ENCODE measurements at regions not wholly inside any gene's neighbourhood (a gene's known extent, or its start where the extent isn't known, plus 50 kb on each side); places are given as distances from the start of the nearest gene placed in this dataset.
"Not testable (repeated sequence)": the region's sequence is repeated elsewhere in the genome, so short reads cannot be mapped to it uniquely, and the experiment has no call there.

GRCh38 chr2:35454966-35455638 lies 900.5 kb upstream of the CRIM1 start:
- Mint-ChIP-seq H3K9me3 (ENCODE audit: unreplicated experiment) (no peaks in the 10 kb centered on the region), H3K27ac (ENCODE audit: unreplicated experiment) (no peak overlapping the region)
- no peak for DNase-seq (ENCODE audit: low spot score)

GRCh38 chr2:35447821-35448220 lies 907.8 kb upstream of the CRIM1 start:
- Mint-ChIP-seq H3K9me3 (ENCODE audit: unreplicated experiment) (no peaks in the 10 kb centered on the region), H3K4me3 (ENCODE audit: unreplicated experiment) (no peak overlapping the region), H3K27me3 (ENCODE audit: unreplicated experiment) (no peaks in the 10 kb centered on the region), H3K4me1 (ENCODE audit: unreplicated experiment) (peaks cover 7% of the 10 kb centered on the region), H3K27ac (ENCODE audit: unreplicated experiment) (no peak overlapping the region), H3K36me3 (ENCODE audit: low read depth, unreplicated experiment) (no peaks in the 10 kb centered on the region)
- TF ChIP-seq, protein P1, sequence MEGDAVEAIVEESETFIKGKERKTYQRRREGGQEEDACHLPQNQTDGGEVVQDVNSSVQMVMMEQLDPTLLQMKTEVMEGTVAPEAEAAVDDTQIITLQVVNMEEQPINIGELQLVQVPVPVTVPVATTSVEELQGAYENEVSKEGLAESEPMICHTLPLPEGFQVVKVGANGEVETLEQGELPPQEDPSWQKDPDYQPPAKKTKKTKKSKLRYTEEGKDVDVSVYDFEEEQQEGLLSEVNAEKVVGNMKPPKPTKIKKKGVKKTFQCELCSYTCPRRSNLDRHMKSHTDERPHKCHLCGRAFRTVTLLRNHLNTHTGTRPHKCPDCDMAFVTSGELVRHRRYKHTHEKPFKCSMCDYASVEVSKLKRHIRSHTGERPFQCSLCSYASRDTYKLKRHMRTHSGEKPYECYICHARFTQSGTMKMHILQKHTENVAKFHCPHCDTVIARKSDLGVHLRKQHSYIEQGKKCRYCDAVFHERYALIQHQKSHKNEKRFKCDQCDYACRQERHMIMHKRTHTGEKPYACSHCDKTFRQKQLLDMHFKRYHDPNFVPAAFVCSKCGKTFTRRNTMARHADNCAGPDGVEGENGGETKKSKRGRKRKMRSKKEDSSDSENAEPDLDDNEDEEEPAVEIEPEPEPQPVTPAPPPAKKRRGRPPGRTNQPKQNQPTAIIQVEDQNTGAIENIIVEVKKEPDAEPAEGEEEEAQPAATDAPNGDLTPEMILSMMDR (IDR thresholded peaks at IDR 0.05; ENCODE audit: unreplicated experiment) = no peak
- no peak for DNase-seq (ENCODE audit: low spot score)

More at GRCh38 chr2:35454966-35455638, 900.5 kb upstream of the CRIM1 start:
- Mint-ChIP-seq H3K4me3 (ENCODE audit: unreplicated experiment) (no peak overlapping the region), H3K4me1 (ENCODE audit: unreplicated experiment) (no peaks in the 10 kb centered on the region), H3K36me3 (ENCODE audit: low read depth, unreplicated experiment) (no peaks in the 10 kb centered on the region), H3K27me3 (ENCODE audit: unreplicated experiment) (no peaks in the 10 kb centered on the region)
- TF ChIP-seq, protein P1 (IDR thresholded peaks at IDR 0.05; ENCODE audit: unreplicated experiment) = no peak

DNA sequence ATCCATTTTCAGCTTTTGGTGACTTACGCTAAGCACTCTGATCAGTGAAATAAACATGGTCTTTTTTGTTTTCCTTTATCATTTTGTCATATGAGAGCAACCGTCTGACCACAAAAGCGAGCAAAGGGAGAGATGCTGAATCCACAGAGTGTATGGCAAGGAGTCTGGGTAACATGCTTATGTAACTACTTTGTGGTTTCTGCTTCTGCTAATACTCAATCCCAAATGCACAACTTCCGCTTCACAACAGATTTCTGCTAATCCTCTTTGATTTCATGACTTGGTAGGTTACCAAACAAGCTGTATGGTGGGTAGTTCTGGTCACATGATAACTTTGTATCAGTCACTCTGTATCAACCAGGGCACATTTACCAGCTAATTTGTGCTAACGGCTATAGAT lies 908.4 kb upstream of the CRIM1 start:
- H3K27me3 Mint-ChIP-seq (ENCODE audit: unreplicated experiment) = no peaks in the 10 kb centered on the region
- TF ChIP-seq, protein P1 (IDR thresholded peaks at IDR 0.05; ENCODE audit: unreplicated experiment) = no peak
- peaks cover 7% of the 10 kb centered on the region for H3K4me1 Mint-ChIP-seq (ENCODE audit: unreplicated experiment)
- H3K27ac Mint-ChIP-seq (ENCODE audit: unreplicated experiment) = no peak overlapping the region
- no peak overlapping the region for H3K4me3 Mint-ChIP-seq (ENCODE audit: unreplicated experiment)
- DNase-seq (ENCODE audit: low spot score) = no peak
- H3K9me3 Mint-ChIP-seq (ENCODE audit: unreplicated experiment) = no peaks in the 10 kb centered on the region
- H3K36me3 Mint-ChIP-seq (ENCODE audit: low read depth, unreplicated experiment) = no peaks in the 10 kb centered on the region

DNA sequence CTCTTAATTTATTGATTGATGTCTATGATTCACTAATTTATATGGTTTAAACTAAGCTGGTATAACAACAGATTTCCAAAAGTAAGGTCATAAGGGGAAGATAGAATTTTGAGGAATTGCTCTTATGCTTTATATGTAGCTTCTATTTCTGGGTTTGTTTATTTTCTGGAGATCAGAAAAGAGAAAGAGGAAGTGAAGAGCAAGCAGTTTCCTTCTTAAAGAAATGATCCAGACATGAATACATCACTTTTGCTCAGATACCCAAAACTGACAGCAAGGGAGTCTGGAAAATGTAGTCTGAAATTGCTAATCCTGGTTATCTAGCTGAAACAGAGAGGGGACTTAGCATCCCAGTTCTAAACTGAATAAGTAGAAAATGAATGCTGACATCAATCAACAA lies 912.5 kb upstream of the CRIM1 start:
- Mint-ChIP-seq H3K27me3 (ENCODE audit: unreplicated experiment) (peaks cover 1% of the 10 kb centered on the region), H3K9me3 (ENCODE audit: unreplicated experiment) (no peaks in the 10 kb centered on the region), H3K4me3 (ENCODE audit: unreplicated experiment) (no peak overlapping the region), H3K27ac (ENCODE audit: unreplicated experiment) (no peak overlapping the region), H3K36me3 (ENCODE audit: low read depth, unreplicated experiment) (no peaks in the 10 kb centered on the region), H3K4me1 (ENCODE audit: unreplicated experiment) (peaks cover 7% of the 10 kb centered on the region)
- no peak for DNase-seq (ENCODE audit: low spot score)
- TF ChIP-seq, protein P1 (IDR thresholded peaks at IDR 0.05; ENCODE audit: unreplicated experiment) = no peak

DNA sequence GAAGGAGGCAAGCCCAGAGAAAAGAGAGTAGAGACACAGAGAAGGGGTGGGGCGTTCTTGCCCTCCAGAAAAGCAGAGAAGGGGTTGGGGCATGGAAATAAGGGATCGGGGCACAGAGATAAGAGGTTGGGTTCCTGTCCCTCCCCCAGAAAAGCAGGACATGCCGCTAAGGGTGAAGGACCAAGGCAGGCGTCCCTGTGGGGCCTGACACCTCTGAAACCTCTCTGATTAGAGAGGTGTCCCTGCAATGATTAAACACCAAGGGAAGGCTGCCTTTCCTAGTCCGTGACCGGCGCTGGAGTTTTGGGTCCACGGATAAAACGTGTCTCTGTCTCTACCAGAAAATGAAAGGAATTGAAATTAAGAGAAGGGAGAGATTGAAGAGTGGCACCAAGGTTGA lies 914.0 kb upstream of the CRIM1 start:
- H3K36me3 Mint-ChIP-seq (ENCODE audit: low read depth, unreplicated experiment); H3K27me3 Mint-ChIP-seq (ENCODE audit: unreplicated experiment); DNase-seq (ENCODE audit: low spot score); H3K4me1 Mint-ChIP-seq (ENCODE audit: unreplicated experiment); H3K27ac Mint-ChIP-seq (ENCODE audit: unreplicated experiment); H3K4me3 Mint-ChIP-seq (ENCODE audit: unreplicated experiment); H3K9me3 Mint-ChIP-seq (ENCODE audit: unreplicated experiment): not testable (repeated sequence)

DNA sequence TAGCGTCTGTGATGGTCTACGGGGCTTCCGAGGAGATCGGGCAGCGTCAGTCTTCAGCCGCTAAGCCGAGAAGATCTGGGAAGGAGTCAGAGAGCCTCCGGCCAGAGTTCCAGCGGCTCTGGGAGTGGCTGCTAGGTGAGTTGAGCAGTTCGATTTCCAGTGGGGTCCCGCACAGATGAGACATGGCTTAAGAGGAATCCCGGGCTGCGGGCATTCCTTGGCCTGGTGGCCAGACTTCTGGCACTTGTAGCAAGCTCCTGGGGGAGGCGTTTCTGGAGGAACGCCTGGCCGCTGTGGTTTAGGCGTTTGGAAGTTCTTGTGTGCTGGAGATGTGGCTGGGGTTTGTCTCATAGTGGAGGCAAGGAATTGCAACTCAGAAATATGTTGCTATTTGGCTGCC lies 915.3 kb upstream of the CRIM1 start:
- not testable (repeated sequence) for H3K4me3 Mint-ChIP-seq (ENCODE audit: unreplicated experiment); H3K27me3 Mint-ChIP-seq (ENCODE audit: unreplicated experiment); H3K9me3 Mint-ChIP-seq (ENCODE audit: unreplicated experiment); H3K36me3 Mint-ChIP-seq (ENCODE audit: low read depth, unreplicated experiment); H3K4me1 Mint-ChIP-seq (ENCODE audit: unreplicated experiment); H3K27ac Mint-ChIP-seq (ENCODE audit: unreplicated experiment); DNase-seq (ENCODE audit: low spot score)

DNA sequence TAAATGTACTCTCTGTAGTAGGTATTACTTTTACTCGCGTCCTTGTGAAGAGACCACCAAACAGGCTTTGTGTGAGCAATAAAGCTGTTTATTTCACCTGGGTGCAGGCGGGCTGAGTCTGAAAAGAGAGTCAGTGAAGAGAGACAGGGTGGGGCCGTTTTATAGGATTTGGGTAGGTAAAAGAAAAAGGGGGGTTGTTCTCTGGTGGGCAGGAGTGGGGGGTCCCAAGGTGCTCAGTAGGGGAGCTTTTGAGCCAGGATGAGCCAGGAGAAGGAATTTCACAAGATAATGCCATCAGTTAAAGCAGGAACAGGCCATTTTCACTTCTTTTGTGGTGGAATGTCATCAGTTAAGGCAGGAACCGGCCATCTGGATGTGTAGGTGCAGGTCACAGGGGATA lies 918.7 kb upstream of the CRIM1 start:
- H3K4me1 Mint-ChIP-seq (ENCODE audit: unreplicated experiment); H3K4me3 Mint-ChIP-seq (ENCODE audit: unreplicated experiment); H3K9me3 Mint-ChIP-seq (ENCODE audit: unreplicated experiment); DNase-seq (ENCODE audit: low spot score); H3K36me3 Mint-ChIP-seq (ENCODE audit: low read depth, unreplicated experiment); H3K27me3 Mint-ChIP-seq (ENCODE audit: unreplicated experiment); H3K27ac Mint-ChIP-seq (ENCODE audit: unreplicated experiment): not testable (repeated sequence)
